ENCODE measurements at regions not wholly inside any gene's neighbourhood (a gene's known extent, or its start where the extent isn't known, plus 50 kb on each side); places are given as distances from the start of the nearest gene placed in this dataset.

DNA sequence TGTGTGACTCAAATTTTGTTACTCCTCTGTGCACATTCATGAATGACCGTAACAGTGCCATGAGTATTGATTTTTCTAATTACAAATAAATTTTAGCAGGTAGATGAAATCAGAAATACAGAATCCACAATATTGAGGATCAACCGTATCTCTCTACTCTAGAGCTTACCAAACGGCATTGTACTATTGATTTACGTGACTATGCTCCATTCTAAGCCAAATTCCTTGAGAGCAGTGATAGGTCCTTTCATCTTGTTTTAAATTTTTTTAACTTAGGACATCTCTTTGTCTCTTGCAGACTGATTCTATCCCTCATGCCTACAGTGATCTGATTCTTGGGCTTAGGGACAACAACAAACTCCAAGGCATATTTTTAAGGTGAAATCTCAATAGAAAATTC, 172.3 kb upstream of the C1QTNF7 start:
- no peaks in the 10 kb centered on the region for H3K4me1 Mint-ChIP-seq (ENCODE audit: low read depth)
- H3K4me3 Mint-ChIP-seq = no peak overlapping the region
- H3K27ac Mint-ChIP-seq = no peak overlapping the region
- DNase-seq = no peak
- no peaks in the 10 kb centered on the region for H3K27me3 Mint-ChIP-seq (ENCODE audit: low read depth)
- H3K36me3 Mint-ChIP-seq (ENCODE audit: low read depth) = no peaks in the 10 kb centered on the region
- no peaks in the 10 kb centered on the region for H3K9me3 Mint-ChIP-seq
- intact Hi-C loops (cut with micrococcal nuclease) = no loop called here
- CTCF ChIA-PET = interaction anchor here (0.7 kb wide), 1 partner anchor 22 kb away, joined by 3 read pairs; no protein-coding TSS in a partner anchor

DNA sequence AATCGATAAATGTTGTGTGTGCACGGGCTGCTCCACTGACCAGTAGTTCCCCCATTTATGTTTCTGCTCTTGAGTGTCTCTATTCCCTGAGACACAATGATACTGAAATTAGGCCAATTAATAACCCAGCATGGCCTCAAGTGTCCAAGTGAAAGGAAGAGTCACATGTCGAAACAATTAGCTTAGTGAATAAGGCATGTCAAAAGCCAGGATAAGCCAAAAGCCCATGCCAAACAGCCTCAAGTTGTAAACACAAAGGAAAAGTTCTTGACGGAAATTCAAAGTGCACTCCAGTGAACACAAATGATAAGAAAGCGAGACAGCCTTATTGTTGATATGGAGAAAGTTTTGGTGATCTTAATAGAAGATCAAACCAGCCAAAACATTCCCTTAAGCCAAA, 167.1 kb upstream of the C1QTNF7 start:
- no peaks in the 10 kb centered on the region for H3K36me3 Mint-ChIP-seq (ENCODE audit: low read depth)

DNA sequence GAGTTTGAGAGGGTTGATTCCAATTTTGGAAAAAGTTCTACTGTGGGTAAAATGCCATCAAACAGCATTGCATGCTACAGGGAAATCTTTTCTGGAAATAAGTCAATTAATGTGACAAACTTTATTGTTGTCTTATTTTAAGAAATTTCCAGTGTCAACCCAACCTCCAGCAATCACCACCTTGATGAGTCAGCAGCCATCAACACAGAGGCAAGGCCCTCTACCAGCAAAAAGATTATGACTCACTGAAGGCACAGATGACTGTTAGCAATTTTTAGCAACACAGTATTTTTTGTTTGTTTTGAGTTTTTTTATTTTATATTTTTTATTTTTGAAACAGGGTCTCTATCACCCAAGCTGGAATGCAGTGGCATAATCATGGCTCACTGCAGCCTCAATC, 165.4 kb upstream of the C1QTNF7 start:
- intact Hi-C loops (cut with micrococcal nuclease) = no loop called here
- Mint-ChIP-seq H3K4me1 (ENCODE audit: low read depth) (no peaks in the 10 kb centered on the region), H3K27me3 (ENCODE audit: low read depth) (no peaks in the 10 kb centered on the region), H3K27ac (no peak overlapping the region), H3K4me3 (no peak overlapping the region), H3K36me3 (ENCODE audit: low read depth) (no peaks in the 10 kb centered on the region), H3K9me3 (peaks cover 10% of the 10 kb centered on the region)
- CTCF ChIA-PET = interaction anchor here (1.6 kb wide), 1 partner anchor 134 kb away, joined by 6 read pairs; no protein-coding TSS in a partner anchor
- peak; percentile 49 for DNase-seq

More for the DNA sequence above, 167.1 kb upstream of the C1QTNF7 start:
- intact Hi-C loops (cut with micrococcal nuclease) = no loop called here
- Mint-ChIP-seq H3K27ac (no peak overlapping the region), H3K27me3 (ENCODE audit: low read depth) (no peaks in the 10 kb centered on the region), H3K4me3 (no peak overlapping the region), H3K9me3 (peaks cover 6% of the 10 kb centered on the region), H3K4me1 (ENCODE audit: low read depth) (no peaks in the 10 kb centered on the region)
- CTCF ChIA-PET = interaction anchor here (1.6 kb wide), 1 partner anchor 136 kb away, joined by 6 read pairs; no protein-coding TSS in a partner anchor
- no peak for DNase-seq

DNA sequence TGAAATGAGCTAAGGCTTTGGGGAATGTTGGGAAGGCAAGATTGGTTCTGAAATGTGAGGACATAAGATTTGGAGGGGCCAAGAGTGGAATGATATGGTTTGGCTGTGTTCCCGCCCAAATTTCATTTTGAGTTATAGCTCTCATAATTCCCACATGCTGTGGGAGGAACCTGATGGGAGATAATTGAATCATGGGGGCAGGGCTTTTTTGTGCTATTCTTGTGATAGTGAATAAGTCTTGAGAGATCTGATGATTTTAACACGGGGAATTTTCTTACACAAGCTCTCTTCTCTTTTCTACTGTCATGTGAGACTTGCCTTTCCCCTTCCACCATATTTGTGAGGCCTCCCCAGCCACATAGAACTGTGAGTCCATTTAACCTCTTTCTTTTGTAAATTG, 157.6 kb upstream of the C1QTNF7 start:
- Mint-ChIP-seq H3K9me3 (peaks cover 25% of the 10 kb centered on the region), H3K4me3 (no peak overlapping the region), H3K36me3 (ENCODE audit: low read depth) (peaks cover 6% of the 10 kb centered on the region), H3K4me1 (ENCODE audit: low read depth) (no peaks in the 10 kb centered on the region), H3K27me3 (ENCODE audit: low read depth) (peaks cover 8% of the 10 kb centered on the region), H3K27ac (no peak overlapping the region)
- DNase-seq = no peak
- intact Hi-C loops (cut with micrococcal nuclease) = no loop called here
- CTCF ChIA-PET = interaction anchor here (0.7 kb wide), 1 partner anchor 693 kb away, joined by 3 read pairs; the partner anchor contains the start of gene FGFBP2

DNA sequence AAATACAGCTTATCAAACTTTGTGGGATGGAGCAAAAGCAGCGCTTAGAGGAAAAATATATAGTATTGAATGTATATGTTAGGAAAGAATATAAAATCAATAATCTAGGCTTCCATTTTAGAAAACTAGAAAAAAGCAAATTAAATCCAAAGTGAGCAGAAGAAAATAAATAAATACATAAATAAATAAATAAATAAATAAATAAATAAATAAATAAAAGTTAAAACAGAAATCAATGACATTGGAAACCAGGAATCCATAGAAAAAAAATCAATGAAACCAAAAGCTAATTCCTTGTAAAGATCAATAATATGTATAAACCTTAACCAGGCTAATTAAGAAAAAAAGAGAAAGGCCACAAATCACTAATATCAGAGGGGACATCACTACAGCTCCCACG, 141.8 kb upstream of the C1QTNF7 start:
- no peak overlapping the region for H3K27ac Mint-ChIP-seq
- intact Hi-C loops (cut with micrococcal nuclease) = no loop called here

DNA sequence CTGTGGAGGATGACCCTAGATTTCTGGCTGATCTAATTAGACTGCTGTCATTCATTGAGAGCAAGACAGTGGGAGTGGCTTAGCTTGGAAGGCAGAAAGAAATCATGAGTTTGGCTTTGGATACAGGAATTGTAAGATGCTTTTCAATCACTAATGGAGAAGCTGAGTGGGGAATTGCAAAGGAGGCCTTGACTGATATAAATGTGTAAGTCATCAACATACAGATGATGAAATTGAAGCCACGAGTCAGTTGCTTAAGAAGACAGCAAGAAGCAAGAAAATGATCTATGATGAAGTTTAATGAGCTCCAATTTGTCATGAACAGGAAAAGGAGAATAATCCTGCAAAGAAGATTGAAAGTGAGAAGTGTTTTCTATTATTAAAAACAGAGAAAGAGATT, 136.7 kb upstream of the C1QTNF7 start:
- H3K9me3 Mint-ChIP-seq = no peaks in the 10 kb centered on the region
- H3K4me1 Mint-ChIP-seq (ENCODE audit: low read depth) = no peaks in the 10 kb centered on the region
- no peak overlapping the region for H3K27ac Mint-ChIP-seq
- DNase-seq = no peak
- no peaks in the 10 kb centered on the region for H3K36me3 Mint-ChIP-seq (ENCODE audit: low read depth)
- CTCF ChIA-PET = interaction anchor here (1.4 kb wide), 1 partner anchor 105 kb away, joined by 3 read pairs; no protein-coding TSS in a partner anchor
- H3K27me3 Mint-ChIP-seq (ENCODE audit: low read depth) = no peaks in the 10 kb centered on the region
- no peak overlapping the region for H3K4me3 Mint-ChIP-seq
- intact Hi-C loops (cut with micrococcal nuclease) = no loop called here

More for the DNA sequence above, 141.8 kb upstream of the C1QTNF7 start:
- H3K27me3 Mint-ChIP-seq (ENCODE audit: low read depth) = no peaks in the 10 kb centered on the region
- H3K4me3 Mint-ChIP-seq = no peak overlapping the region
- no peaks in the 10 kb centered on the region for H3K9me3 Mint-ChIP-seq
- H3K4me1 Mint-ChIP-seq (ENCODE audit: low read depth) = no peaks in the 10 kb centered on the region
- CTCF ChIA-PET = no interaction called here
- DNase-seq = no peak
- H3K36me3 Mint-ChIP-seq (ENCODE audit: low read depth) = no peaks in the 10 kb centered on the region

DNA sequence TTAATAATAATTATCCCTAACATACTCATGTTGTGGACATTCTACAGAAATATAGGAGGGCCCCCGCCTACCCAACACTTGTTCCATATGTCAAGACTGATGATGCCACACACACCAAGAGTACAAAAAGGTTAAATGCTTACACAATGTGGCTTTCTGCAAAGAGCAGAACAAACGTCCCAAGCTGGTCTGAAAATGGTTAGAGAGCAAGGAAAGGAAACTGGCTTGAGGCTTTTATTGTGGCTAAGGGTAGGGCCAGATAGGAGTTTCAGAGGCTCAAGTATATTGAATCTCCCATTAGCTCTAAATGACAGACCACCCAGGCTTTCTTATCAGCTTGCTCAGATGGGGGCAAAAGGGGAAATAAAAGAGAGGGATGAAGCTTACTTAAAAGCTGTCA, 134.1 kb upstream of the C1QTNF7 start:
- Mint-ChIP-seq H3K9me3 (no peaks in the 10 kb centered on the region), H3K4me1 (ENCODE audit: low read depth) (no peaks in the 10 kb centered on the region), H3K36me3 (ENCODE audit: low read depth) (no peaks in the 10 kb centered on the region), H3K27ac (no peak overlapping the region), H3K4me3 (no peak overlapping the region), H3K27me3 (ENCODE audit: low read depth) (no peaks in the 10 kb centered on the region)
- intact Hi-C loops (cut with micrococcal nuclease) = no loop called here
- CTCF ChIA-PET = interaction anchor here (1.2 kb wide), 1 partner anchor 164 kb away, joined by 4 read pairs; no protein-coding TSS in a partner anchor
- no peak for DNase-seq

- H3K4me1 Mint-ChIP-seq (ENCODE audit: low read depth) = no peaks in the 10 kb centered on the region
- H3K4me3 Mint-ChIP-seq = no peak overlapping the region
- H3K27ac Mint-ChIP-seq = no peak overlapping the region
- intact Hi-C loops (cut with micrococcal nuclease) = no loop called here
- H3K9me3 Mint-ChIP-seq = no peaks in the 10 kb centered on the region
- DNase-seq = no peak
- CTCF ChIA-PET = interaction anchor here (1.2 kb wide), 1 partner anchor 163 kb away, joined by 4 read pairs; no protein-coding TSS in a partner anchor
- no peaks in the 10 kb centered on the region for H3K27me3 Mint-ChIP-seq (ENCODE audit: low read depth)
- H3K36me3 Mint-ChIP-seq (ENCODE audit: low read depth) = no peaks in the 10 kb centered on the region
These were observed 133.6 kb upstream of the C1QTNF7 start for GRCh38 chr4:15294202-15294601.

GRCh38 chr4:15294832-15295231, 133.0 kb upstream of the C1QTNF7 start:
- Mint-ChIP-seq H3K27me3 (ENCODE audit: low read depth) (no peaks in the 10 kb centered on the region), H3K4me3 (no peak overlapping the region)

GRCh38 chr4:15295421-15296162, 132.2 kb upstream of the C1QTNF7 start:
- Mint-ChIP-seq H3K27ac (no peak overlapping the region), H3K4me3 (no peak overlapping the region), H3K27me3 (ENCODE audit: low read depth) (no peaks in the 10 kb centered on the region), H3K36me3 (ENCODE audit: low read depth) (no peaks in the 10 kb centered on the region), H3K4me1 (ENCODE audit: low read depth) (no peaks in the 10 kb centered on the region), H3K9me3 (no peaks in the 10 kb centered on the region)
- no peak for DNase-seq
- CTCF ChIA-PET = no interaction called here
- intact Hi-C loops (cut with micrococcal nuclease) = no loop called here

More at GRCh38 chr4:15294832-15295231, 133.0 kb upstream of the C1QTNF7 start:
- H3K36me3 Mint-ChIP-seq (ENCODE audit: low read depth) = no peaks in the 10 kb centered on the region
- no peak overlapping the region for H3K27ac Mint-ChIP-seq
- H3K4me1 Mint-ChIP-seq (ENCODE audit: low read depth) = no peaks in the 10 kb centered on the region
- CTCF ChIA-PET = interaction anchor here (1.2 kb wide), 1 partner anchor 163 kb away, joined by 4 read pairs; no protein-coding TSS in a partner anchor
- intact Hi-C loops (cut with micrococcal nuclease) = no loop called here
- DNase-seq = no peak
- no peaks in the 10 kb centered on the region for H3K9me3 Mint-ChIP-seq

GRCh38 chr4:15297344-15297743, 130.5 kb upstream of the C1QTNF7 start:
- no peak for DNase-seq
- no peak overlapping the region for H3K27ac Mint-ChIP-seq
- no peak overlapping the region for H3K4me3 Mint-ChIP-seq
- intact Hi-C loops (cut with micrococcal nuclease) = no loop called here
- no peaks in the 10 kb centered on the region for H3K36me3 Mint-ChIP-seq (ENCODE audit: low read depth)
- H3K4me1 Mint-ChIP-seq (ENCODE audit: low read depth) = no peaks in the 10 kb centered on the region
- H3K9me3 Mint-ChIP-seq = no peaks in the 10 kb centered on the region
- CTCF ChIA-PET = no interaction called here
- no peaks in the 10 kb centered on the region for H3K27me3 Mint-ChIP-seq (ENCODE audit: low read depth)

- CTCF ChIA-PET = no interaction called here
- H3K36me3 Mint-ChIP-seq (ENCODE audit: low read depth) = no peaks in the 10 kb centered on the region
- no peaks in the 10 kb centered on the region for H3K27me3 Mint-ChIP-seq (ENCODE audit: low read depth)
- intact Hi-C loops (cut with micrococcal nuclease) = no loop called here
- H3K4me3 Mint-ChIP-seq = no peak overlapping the region
- H3K4me1 Mint-ChIP-seq (ENCODE audit: low read depth) = no peaks in the 10 kb centered on the region
- H3K9me3 Mint-ChIP-seq = no peaks in the 10 kb centered on the region
- DNase-seq = no peak
- no peak overlapping the region for H3K27ac Mint-ChIP-seq
These were observed 128.2 kb upstream of the C1QTNF7 start for GRCh38 chr4:15299627-15300026.

GRCh38 chr4:15303052-15303641, 124.7 kb upstream of the C1QTNF7 start:
- no peak for DNase-seq
- Mint-ChIP-seq H3K27ac (no peak overlapping the region), H3K4me1 (ENCODE audit: low read depth) (no peaks in the 10 kb centered on the region), H3K36me3 (ENCODE audit: low read depth) (no peaks in the 10 kb centered on the region), H3K27me3 (ENCODE audit: low read depth) (no peaks in the 10 kb centered on the region), H3K4me3 (no peak overlapping the region), H3K9me3 (no peaks in the 10 kb centered on the region)
- CTCF ChIA-PET = no interaction called here
- intact Hi-C loops (cut with micrococcal nuclease) = no loop called here

All from activated naive CD4-positive, alpha-beta T cell treated with anti-CD3 and anti-CD28 coated beads for 36 hours (primary cell).